Transverse colon (tissue), 4 donors: ENCODE measurements at regions not wholly inside any gene's neighbourhood (a gene's known extent, or its start where the extent isn't known, plus 50 kb on each side); places are given as distances from the start of the nearest gene placed in this dataset.

Experiments used
- CTCF ChIP-seq, 5 experiments: fragments of 200-600 bp in 3 of 5; fragments of 450-650 bp in 2 of 5; sonication (generic) in 3 of 5; IDR thresholded peaks; 1 replicate in 2 of 5; 2 replicates in 3 of 5; pipeline ENCODE4 v1.5.1; 2016 to 2017; ENCODE audit warnings: antibody characterized with exemption in 5 of 5, inconsistent platforms in 3 of 5, mild to moderate bottlenecking in 2 of 5, moderate library complexity in 1 of 5
- POLR2AphosphoS5 ChIP-seq, 3 donors: sonication (generic); formaldehyde crosslinking; IDR thresholded peaks; one replicate each; pipeline ENCODE4 v1.6.1; 2016; ENCODE audit warnings: antibody characterized with exemption in 3 of 3

GRCh38 chr5:105773241-105773640 is 1897.5 kb downstream of the EFNA5 start:
- TF ChIP-seq CTCF (IDR thresholded peaks at IDR 0.05) (no peak), POLR2AphosphoS5 (IDR thresholded peaks at IDR 0.05) (no peak)
